ENCODE measurements at regions not wholly inside any gene's neighbourhood (a gene's known extent, or its start where the extent isn't known, plus 50 kb on each side); places are given as distances from the start of the nearest gene placed in this dataset.

DNA sequence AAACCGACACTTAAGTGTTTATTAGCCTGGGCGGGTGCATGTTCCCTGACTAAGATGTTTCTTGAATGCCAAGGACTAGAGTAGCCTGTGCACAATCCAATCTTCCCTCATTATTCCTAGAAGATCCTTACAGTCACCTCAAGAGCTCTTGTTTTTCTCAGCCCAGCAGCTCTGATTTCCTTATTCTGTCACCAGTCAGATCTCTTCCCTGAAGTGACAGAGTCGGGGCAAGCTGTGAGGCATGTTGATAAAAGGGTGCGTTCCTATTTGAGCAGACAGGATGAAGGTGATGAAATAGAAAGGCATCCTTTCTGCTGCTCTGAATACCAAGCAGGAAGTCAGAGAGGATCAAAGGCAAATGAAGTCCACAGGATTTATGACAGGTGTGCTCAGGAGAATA lies 125.6 kb upstream of the MCTP2 start:
- ChIA-PET POLR2A (no interaction called here), RAD21 (ENCODE audit: unreplicated experiment) (no interaction called here), CTCF (no interaction called here), SMC1A (ENCODE audit: uncharacterized antibody, unreplicated experiment) (no interaction called here)
- H3K9ac ChIP-seq (ENCODE audit: control insufficient read depth, insufficient read depth, low read length): no peak overlapping the region
- H3K4me2 ChIP-seq (ENCODE audit: control insufficient read depth, insufficient read depth): no peak overlapping the region
- intact Hi-C loops (cut with micrococcal nuclease; ENCODE audit: unreplicated experiment) (no loop called here), in situ Hi-C loops (cut with MboI) (loop anchor here (25.0 kb wide), 1 partner anchor 1318 kb away; no protein-coding TSS in a partner anchor)
- no peak overlapping the region for H3K4me3 ChIP-seq
- no peaks in the 10 kb centered on the region for H4K20me1 ChIP-seq (ENCODE audit: control insufficient read depth, insufficient read depth)
- 19% methylated on average over 4 of the region's 4 CpGs for WGBS (ENCODE audit: insufficient coverage, insufficient replicate concordance, low lambda C conversion rate, missing lambda C conversion rate)
- H3K27ac ChIP-seq (ENCODE audit: control insufficient read depth, insufficient read depth): no peak overlapping the region
- FAIRE-seq: no peak
- no peak overlapping the region for H2AFZ ChIP-seq (ENCODE audit: control insufficient read depth, low read depth, low read length)
- no peak for ATAC-seq
- H3K79me2 ChIP-seq (ENCODE audit: control insufficient read depth, insufficient read depth, low read length): no peaks in the 10 kb centered on the region
- no peaks in the 10 kb centered on the region for H3K4me1 ChIP-seq (ENCODE audit: control insufficient read depth, insufficient read depth, low read length)
- H3K27me3 ChIP-seq (replicated peaks in 1 of 2; ENCODE audit: control insufficient read depth in 2 of 2, insufficient read depth in 2 of 2, low read length in 1 of 2): no peaks in the 10 kb centered on the region
- no TSS peak for BruUV-seq (replicated peaks)
- DNase-seq (ENCODE audit: low read depth, low spot score): no peak
- H3K36me3 ChIP-seq (ENCODE audit: control insufficient read depth in 2 of 2, insufficient read depth in 2 of 2, low read length in 1 of 2): no peaks in the 10 kb centered on the region
- no peaks in the 10 kb centered on the region for H3K9me3 ChIP-seq (replicated peaks; ENCODE audit: control insufficient read depth, insufficient read depth, low read length)
- TF ChIP-seq, protein P1, sequence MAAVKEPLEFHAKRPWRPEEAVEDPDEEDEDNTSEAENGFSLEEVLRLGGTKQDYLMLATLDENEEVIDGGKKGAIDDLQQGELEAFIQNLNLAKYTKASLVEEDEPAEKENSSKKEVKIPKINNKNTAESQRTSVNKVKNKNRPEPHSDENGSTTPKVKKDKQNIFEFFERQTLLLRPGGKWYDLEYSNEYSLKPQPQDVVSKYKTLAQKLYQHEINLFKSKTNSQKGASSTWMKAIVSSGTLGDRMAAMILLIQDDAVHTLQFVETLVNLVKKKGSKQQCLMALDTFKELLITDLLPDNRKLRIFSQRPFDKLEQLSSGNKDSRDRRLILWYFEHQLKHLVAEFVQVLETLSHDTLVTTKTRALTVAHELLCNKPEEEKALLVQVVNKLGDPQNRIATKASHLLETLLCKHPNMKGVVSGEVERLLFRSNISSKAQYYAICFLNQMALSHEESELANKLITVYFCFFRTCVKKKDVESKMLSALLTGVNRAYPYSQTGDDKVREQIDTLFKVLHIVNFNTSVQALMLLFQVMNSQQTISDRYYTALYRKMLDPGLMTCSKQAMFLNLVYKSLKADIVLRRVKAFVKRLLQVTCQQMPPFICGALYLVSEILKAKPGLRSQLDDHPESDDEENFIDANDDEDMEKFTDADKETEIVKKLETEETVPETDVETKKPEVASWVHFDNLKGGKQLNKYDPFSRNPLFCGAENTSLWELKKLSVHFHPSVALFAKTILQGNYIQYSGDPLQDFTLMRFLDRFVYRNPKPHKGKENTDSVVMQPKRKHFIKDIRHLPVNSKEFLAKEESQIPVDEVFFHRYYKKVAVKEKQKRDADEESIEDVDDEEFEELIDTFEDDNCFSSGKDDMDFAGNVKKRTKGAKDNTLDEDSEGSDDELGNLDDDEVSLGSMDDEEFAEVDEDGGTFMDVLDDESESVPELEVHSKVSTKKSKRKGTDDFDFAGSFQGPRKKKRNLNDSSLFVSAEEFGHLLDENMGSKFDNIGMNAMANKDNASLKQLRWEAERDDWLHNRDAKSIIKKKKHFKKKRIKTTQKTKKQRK (IDR thresholded peaks at IDR 0.05; ENCODE audit: low read depth, low read length): no peak
- TF ChIP-seq FOXM1 (IDR thresholded peaks at IDR 0.05; ENCODE audit: low read depth, low read length) (no peak), BACH1 (IDR thresholded peaks at IDR 0.05; ENCODE audit: borderline replicate concordance) (no peak), SUZ12 (IDR thresholded peaks at IDR 0.05; ENCODE audit: unreplicated experiment) (no peak), RAD51 (IDR thresholded peaks at IDR 0.05) (no peak), GABPA (IDR thresholded peaks at IDR 0.05; ENCODE audit: low read depth) (no peak), PAX8 (IDR thresholded peaks at IDR 0.05) (no peak), CREB1 (IDR thresholded peaks at IDR 0.05; ENCODE audit: low read depth) (no peak), CEBPB (IDR thresholded peaks at IDR 0.05; ENCODE audit: borderline replicate concordance in 1 of 2, low read depth in 2 of 2, low read length in 2 of 2) (no peak), POLR2A (IDR thresholded peaks at IDR 0.05; ENCODE audit: low read depth, low read length) (no peak)
- TF ChIP-seq, protein P2, sequence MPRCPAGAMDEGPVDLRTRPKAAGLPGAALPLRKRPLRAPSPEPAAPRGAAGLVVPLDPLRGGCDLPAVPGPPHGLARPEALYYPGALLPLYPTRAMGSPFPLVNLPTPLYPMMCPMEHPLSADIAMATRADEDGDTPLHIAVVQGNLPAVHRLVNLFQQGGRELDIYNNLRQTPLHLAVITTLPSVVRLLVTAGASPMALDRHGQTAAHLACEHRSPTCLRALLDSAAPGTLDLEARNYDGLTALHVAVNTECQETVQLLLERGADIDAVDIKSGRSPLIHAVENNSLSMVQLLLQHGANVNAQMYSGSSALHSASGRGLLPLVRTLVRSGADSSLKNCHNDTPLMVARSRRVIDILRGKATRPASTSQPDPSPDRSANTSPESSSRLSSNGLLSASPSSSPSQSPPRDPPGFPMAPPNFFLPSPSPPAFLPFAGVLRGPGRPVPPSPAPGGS (IDR thresholded peaks at IDR 0.05; ENCODE audit: borderline replicate concordance, insufficient read depth, low read depth, low read length, poor library complexity, severe bottlenecking): no peak
- TF ChIP-seq, protein P3, sequence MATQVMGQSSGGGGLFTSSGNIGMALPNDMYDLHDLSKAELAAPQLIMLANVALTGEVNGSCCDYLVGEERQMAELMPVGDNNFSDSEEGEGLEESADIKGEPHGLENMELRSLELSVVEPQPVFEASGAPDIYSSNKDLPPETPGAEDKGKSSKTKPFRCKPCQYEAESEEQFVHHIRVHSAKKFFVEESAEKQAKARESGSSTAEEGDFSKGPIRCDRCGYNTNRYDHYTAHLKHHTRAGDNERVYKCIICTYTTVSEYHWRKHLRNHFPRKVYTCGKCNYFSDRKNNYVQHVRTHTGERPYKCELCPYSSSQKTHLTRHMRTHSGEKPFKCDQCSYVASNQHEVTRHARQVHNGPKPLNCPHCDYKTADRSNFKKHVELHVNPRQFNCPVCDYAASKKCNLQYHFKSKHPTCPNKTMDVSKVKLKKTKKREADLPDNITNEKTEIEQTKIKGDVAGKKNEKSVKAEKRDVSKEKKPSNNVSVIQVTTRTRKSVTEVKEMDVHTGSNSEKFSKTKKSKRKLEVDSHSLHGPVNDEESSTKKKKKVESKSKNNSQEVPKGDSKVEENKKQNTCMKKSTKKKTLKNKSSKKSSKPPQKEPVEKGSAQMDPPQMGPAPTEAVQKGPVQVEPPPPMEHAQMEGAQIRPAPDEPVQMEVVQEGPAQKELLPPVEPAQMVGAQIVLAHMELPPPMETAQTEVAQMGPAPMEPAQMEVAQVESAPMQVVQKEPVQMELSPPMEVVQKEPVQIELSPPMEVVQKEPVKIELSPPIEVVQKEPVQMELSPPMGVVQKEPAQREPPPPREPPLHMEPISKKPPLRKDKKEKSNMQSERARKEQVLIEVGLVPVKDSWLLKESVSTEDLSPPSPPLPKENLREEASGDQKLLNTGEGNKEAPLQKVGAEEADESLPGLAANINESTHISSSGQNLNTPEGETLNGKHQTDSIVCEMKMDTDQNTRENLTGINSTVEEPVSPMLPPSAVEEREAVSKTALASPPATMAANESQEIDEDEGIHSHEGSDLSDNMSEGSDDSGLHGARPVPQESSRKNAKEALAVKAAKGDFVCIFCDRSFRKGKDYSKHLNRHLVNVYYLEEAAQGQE (IDR thresholded peaks at IDR 0.05; ENCODE audit: low read depth, low read length): no peak
- TF ChIP-seq, protein P4, sequence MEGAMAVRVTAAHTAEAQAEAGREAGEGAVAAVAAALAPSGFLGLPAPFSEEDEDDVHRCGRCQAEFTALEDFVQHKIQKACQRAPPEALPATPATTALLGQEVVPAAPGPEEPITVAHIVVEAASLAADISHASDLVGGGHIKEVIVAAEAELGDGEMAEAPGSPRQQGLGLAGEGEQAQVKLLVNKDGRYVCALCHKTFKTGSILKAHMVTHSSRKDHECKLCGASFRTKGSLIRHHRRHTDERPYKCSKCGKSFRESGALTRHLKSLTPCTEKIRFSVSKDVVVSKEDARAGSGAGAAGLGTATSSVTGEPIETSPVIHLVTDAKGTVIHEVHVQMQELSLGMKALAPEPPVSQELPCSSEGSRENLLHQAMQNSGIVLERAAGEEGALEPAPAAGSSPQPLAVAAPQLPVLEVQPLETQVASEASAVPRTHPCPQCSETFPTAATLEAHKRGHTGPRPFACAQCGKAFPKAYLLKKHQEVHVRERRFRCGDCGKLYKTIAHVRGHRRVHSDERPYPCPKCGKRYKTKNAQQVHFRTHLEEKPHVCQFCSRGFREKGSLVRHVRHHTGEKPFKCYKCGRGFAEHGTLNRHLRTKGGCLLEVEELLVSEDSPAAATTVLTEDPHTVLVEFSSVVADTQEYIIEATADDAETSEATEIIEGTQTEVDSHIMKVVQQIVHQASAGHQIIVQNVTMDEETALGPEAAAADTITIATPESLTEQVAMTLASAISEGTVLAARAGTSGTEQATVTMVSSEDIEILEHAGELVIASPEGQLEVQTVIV (IDR thresholded peaks at IDR 0.05; ENCODE audit: borderline replicate concordance, partially characterized antibody): no peak

Measured in GM12878 (cell line).